ENCODE measurements at regions not wholly inside any gene's neighbourhood (a gene's known extent, or its start where the extent isn't known, plus 50 kb on each side); places are given as distances from the start of the nearest gene placed in this dataset.

DNA sequence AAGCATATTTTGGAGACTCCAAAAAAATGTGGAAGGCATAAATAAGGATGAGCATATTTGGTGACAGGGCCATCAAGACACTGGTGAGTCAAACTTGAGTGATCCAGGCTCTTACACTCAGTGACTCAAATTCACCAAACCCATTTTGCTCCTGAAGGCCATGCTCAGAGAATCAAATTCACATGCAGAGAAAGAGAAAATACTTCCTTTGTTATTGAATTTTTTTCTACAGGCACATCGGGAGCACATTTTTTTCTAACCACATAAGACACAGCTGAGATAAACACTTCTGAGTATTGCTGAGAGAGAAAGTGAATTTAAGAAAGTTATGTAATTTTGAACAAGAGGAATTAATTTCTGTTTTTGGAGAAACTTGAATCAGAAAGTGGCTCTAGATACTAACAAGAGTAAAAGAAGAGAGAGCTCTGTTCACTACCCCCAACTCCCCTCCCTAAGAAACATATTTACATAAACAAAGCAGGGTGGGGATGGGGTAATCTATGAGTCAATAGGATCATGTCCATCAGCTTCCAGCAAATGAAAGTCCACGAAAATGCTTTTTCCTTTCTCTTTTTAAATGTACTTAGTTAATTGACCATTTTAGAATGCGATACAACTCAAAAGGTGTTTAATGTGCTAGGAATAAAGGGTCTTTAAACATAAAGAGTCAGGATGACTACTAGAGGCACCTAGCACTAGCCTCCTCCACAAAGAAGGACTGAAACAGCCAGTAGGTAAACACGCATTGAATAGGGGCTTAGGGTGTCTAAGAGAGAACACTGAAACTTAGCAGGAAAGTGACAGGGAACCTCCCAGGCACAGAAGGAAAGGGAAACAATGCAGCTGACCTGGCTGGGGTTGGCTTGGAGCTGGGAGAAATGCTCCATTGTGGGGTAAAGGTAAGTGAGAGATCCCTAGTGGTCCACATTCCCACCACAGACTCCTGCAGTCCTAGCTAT, 152.3 kb downstream of the KCNE4 start:
- Histone ChIP-seq H3K27ac (ENCODE audit: low read depth, low read length) (no peak overlapping the region), H3K9ac (ENCODE audit: low read depth in 1 of 3, low read length in 3 of 3) (no peak overlapping the region), H3K27me3 (ENCODE audit: control insufficient read depth in 3 of 3, insufficient read depth in 3 of 3, low read length in 3 of 3) (peaks cover 0 to 3% (median 0%) of the 10 kb centered on the region in 3 donors), H3K36me3 (ENCODE audit: control insufficient read depth in 3 of 3, insufficient read depth in 3 of 3, low read length in 3 of 3) (no peaks in the 10 kb centered on the region), H3K4me1 (ENCODE audit: control insufficient read depth in 3 of 3, insufficient read depth in 3 of 3, low read length in 3 of 3) (no peaks in the 10 kb centered on the region), H3K9me3 (ENCODE audit: control insufficient read depth in 3 of 3, low read length in 3 of 3) (peaks cover 0 to 2% (median 0%) of the 10 kb centered on the region in 3 donors), H3K4me3 (ENCODE audit: low read length in 3 of 3) (no peak overlapping the region)

DNA sequence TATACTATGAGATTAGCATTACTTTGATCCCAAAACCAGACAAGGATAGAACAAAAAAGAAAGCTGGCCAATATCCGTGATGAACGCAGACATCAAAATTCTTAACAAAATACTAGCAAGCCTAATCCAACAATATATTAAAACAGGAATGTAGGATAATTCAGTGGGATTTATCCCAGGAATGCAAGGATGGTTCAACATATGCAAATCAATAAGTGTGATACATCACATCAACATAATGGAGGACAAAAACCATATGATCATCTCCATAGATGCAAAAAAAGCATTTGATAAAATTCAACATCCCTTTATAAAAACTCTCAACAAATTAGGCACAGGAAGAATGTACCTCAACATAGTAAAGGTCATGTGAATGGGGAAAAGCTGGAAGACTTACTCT, 158.5 kb downstream of the KCNE4 start:
- no peaks in the 10 kb centered on the region for H3K36me3 ChIP-seq (ENCODE audit: control insufficient read depth in 3 of 3, insufficient read depth in 3 of 3, low read length in 3 of 3)
- H3K9me3 ChIP-seq (ENCODE audit: control insufficient read depth in 3 of 3, low read length in 3 of 3): peaks cover 0 to 4% (median 4%) of the 10 kb centered on the region in 3 donors
- no peak overlapping the region for H3K4me3 ChIP-seq (ENCODE audit: low read length in 3 of 3)
- H3K27ac ChIP-seq (ENCODE audit: low read depth, low read length): no peak overlapping the region
- H3K9ac ChIP-seq (ENCODE audit: low read depth in 1 of 3, low read length in 3 of 3): no peak overlapping the region
- H3K27me3 ChIP-seq (ENCODE audit: control insufficient read depth in 3 of 3, insufficient read depth in 3 of 3, low read length in 3 of 3): peaks cover 0 to 3% (median 0%) of the 10 kb centered on the region in 3 donors
- H3K4me1 ChIP-seq (ENCODE audit: control insufficient read depth in 3 of 3, insufficient read depth in 3 of 3, low read length in 3 of 3): no peaks in the 10 kb centered on the region

DNA sequence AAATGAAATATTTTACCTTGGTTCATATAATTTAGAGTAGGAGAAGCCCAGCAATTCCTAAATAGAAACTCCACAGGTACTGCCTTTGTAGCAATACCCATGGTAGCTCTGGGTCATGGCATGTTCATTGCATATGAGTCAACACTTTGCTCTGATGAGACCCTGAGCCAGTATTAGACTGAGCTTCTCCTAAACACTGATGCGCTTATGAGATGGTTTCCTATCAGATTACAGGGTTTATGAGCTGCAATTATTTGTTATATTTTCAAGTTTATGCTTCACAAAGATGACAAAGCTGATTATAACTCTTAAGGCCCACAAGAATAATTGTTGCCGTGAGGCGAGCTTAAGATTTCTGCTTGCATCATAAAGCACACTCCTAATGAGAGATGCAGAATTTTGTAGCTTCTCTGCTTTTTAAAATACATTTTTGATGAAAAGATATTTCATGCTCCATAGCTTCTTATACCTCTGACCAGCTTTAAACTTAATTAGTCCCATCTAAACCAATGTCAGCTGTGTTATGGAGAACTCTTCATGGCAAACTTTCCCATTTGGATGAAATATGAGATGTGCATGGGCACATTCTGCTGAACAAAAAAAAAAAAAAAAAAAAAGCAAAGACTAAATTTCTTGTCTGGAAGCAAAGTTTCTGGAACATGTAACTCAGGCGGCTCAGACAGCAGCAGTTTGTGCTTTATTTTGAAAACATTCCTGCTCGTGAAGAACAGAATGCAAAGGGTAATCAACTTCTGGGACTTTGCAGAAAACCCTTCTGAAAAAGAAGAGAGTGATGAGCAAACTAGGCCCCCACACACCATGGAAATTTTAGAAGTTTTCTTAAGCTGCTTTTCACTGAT, 162.6 kb downstream of the KCNE4 start:
- H3K4me3 ChIP-seq (ENCODE audit: low read length in 3 of 3): no peak overlapping the region
- H3K9ac ChIP-seq (ENCODE audit: low read depth in 1 of 3, low read length in 3 of 3): no peak overlapping the region
- peaks cover 0 to 4% (median 2%) of the 10 kb centered on the region in 3 donors for H3K9me3 ChIP-seq (ENCODE audit: control insufficient read depth in 3 of 3, low read length in 3 of 3)
- no peak overlapping the region for H3K27ac ChIP-seq (ENCODE audit: low read depth, low read length)
- H3K4me1 ChIP-seq (ENCODE audit: control insufficient read depth in 3 of 3, insufficient read depth in 3 of 3, low read length in 3 of 3): no peaks in the 10 kb centered on the region
- H3K27me3 ChIP-seq (ENCODE audit: control insufficient read depth in 3 of 3, insufficient read depth in 3 of 3, low read length in 3 of 3): no peaks in the 10 kb centered on the region
- no peaks in the 10 kb centered on the region for H3K36me3 ChIP-seq (ENCODE audit: control insufficient read depth in 3 of 3, insufficient read depth in 3 of 3, low read length in 3 of 3)

GRCh38 chr2:223215254-223215516, 163.2 kb downstream of the KCNE4 start:
- Histone ChIP-seq H3K9ac (ENCODE audit: low read depth in 1 of 3, low read length in 3 of 3) (no peak overlapping the region), H3K4me1 (ENCODE audit: control insufficient read depth in 3 of 3, insufficient read depth in 3 of 3, low read length in 3 of 3) (no peaks in the 10 kb centered on the region), H3K36me3 (ENCODE audit: control insufficient read depth in 3 of 3, insufficient read depth in 3 of 3, low read length in 3 of 3) (no peaks in the 10 kb centered on the region), H3K4me3 (ENCODE audit: low read length in 3 of 3) (no peak overlapping the region), H3K27me3 (ENCODE audit: control insufficient read depth in 3 of 3, insufficient read depth in 3 of 3, low read length in 3 of 3) (no peaks in the 10 kb centered on the region), H3K27ac (ENCODE audit: low read depth, low read length) (no peak overlapping the region), H3K9me3 (ENCODE audit: control insufficient read depth in 3 of 3, low read length in 3 of 3) (peaks cover 0 to 4% (median 2%) of the 10 kb centered on the region in 3 donors)

DNA sequence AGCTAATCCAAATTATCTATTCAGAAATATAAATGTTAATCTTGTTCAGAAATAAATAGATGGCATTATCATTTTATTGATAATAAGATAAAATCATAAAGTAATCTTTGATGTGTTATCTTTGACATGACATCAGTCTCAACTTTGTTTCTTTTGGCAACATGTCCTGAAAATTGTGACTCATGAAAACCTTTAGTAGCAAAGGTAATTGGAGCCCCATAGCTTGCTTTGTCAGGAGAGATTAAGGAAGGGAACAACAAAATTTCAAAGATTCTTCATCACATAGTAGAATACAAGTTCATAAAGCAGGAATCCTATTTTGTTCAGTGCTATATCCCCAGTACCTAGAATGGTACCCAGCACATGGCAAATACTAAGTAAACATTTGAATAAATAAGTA, 165.4 kb downstream of the KCNE4 start:
- Histone ChIP-seq H3K27ac (ENCODE audit: low read depth, low read length) (no peak overlapping the region), H3K4me1 (ENCODE audit: control insufficient read depth in 3 of 3, insufficient read depth in 3 of 3, low read length in 3 of 3) (no peaks in the 10 kb centered on the region), H3K9me3 (ENCODE audit: control insufficient read depth in 3 of 3, low read length in 3 of 3) (no peaks in the 10 kb centered on the region), H3K9ac (ENCODE audit: low read depth in 1 of 3, low read length in 3 of 3) (no peak overlapping the region), H3K4me3 (ENCODE audit: low read length in 3 of 3) (no peak overlapping the region), H3K27me3 (ENCODE audit: control insufficient read depth in 3 of 3, insufficient read depth in 3 of 3, low read length in 3 of 3) (no peaks in the 10 kb centered on the region), H3K36me3 (ENCODE audit: control insufficient read depth in 3 of 3, insufficient read depth in 3 of 3, low read length in 3 of 3) (no peaks in the 10 kb centered on the region)

GRCh38 chr2:223218587-223219178, 166.7 kb downstream of the KCNE4 start:
- Histone ChIP-seq H3K27ac (ENCODE audit: low read depth, low read length) (no peak overlapping the region), H3K36me3 (ENCODE audit: control insufficient read depth in 3 of 3, insufficient read depth in 3 of 3, low read length in 3 of 3) (no peaks in the 10 kb centered on the region), H3K4me1 (ENCODE audit: control insufficient read depth in 3 of 3, insufficient read depth in 3 of 3, low read length in 3 of 3) (no peaks in the 10 kb centered on the region), H3K27me3 (ENCODE audit: control insufficient read depth in 3 of 3, insufficient read depth in 3 of 3, low read length in 3 of 3) (no peaks in the 10 kb centered on the region), H3K9me3 (ENCODE audit: control insufficient read depth in 3 of 3, low read length in 3 of 3) (no peaks in the 10 kb centered on the region), H3K9ac (ENCODE audit: low read depth in 1 of 3, low read length in 3 of 3) (no peak overlapping the region), H3K4me3 (ENCODE audit: low read length in 3 of 3) (no peak overlapping the region)

GRCh38 chr2:223219872-223220657, 168.1 kb downstream of the KCNE4 start:
- Histone ChIP-seq H3K4me1 (ENCODE audit: control insufficient read depth in 3 of 3, insufficient read depth in 3 of 3, low read length in 3 of 3) (no peaks in the 10 kb centered on the region), H3K27ac (ENCODE audit: low read depth, low read length) (no peak overlapping the region), H3K4me3 (ENCODE audit: low read length in 3 of 3) (no peak overlapping the region), H3K9ac (ENCODE audit: low read depth in 1 of 3, low read length in 3 of 3) (no peak overlapping the region), H3K27me3 (ENCODE audit: control insufficient read depth in 3 of 3, insufficient read depth in 3 of 3, low read length in 3 of 3) (no peaks in the 10 kb centered on the region), H3K36me3 (ENCODE audit: control insufficient read depth in 3 of 3, insufficient read depth in 3 of 3, low read length in 3 of 3) (no peaks in the 10 kb centered on the region), H3K9me3 (ENCODE audit: control insufficient read depth in 3 of 3, low read length in 3 of 3) (no peaks in the 10 kb centered on the region)

DNA sequence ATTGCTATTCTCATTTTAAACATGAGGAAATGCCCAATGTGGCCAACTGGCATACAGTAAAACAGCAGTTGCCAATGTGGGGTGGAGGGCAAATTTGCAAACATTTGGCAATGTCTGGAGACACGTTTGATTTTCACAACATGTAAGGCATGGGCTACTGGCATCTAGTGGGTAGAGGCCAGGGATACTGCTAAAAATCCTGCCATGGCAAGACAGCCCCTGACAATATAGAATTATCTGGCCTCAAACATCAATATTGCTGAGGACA, 168.6 kb downstream of the KCNE4 start:
- Histone ChIP-seq H3K9ac (ENCODE audit: low read depth in 1 of 3, low read length in 3 of 3) (no peak overlapping the region), H3K27me3 (ENCODE audit: control insufficient read depth in 3 of 3, insufficient read depth in 3 of 3, low read length in 3 of 3) (no peaks in the 10 kb centered on the region), H3K4me3 (ENCODE audit: low read length in 3 of 3) (no peak overlapping the region), H3K9me3 (ENCODE audit: control insufficient read depth in 3 of 3, low read length in 3 of 3) (no peaks in the 10 kb centered on the region), H3K27ac (ENCODE audit: low read depth, low read length) (no peak overlapping the region), H3K4me1 (ENCODE audit: control insufficient read depth in 3 of 3, insufficient read depth in 3 of 3, low read length in 3 of 3) (no peaks in the 10 kb centered on the region), H3K36me3 (ENCODE audit: control insufficient read depth in 3 of 3, insufficient read depth in 3 of 3, low read length in 3 of 3) (no peaks in the 10 kb centered on the region)

DNA sequence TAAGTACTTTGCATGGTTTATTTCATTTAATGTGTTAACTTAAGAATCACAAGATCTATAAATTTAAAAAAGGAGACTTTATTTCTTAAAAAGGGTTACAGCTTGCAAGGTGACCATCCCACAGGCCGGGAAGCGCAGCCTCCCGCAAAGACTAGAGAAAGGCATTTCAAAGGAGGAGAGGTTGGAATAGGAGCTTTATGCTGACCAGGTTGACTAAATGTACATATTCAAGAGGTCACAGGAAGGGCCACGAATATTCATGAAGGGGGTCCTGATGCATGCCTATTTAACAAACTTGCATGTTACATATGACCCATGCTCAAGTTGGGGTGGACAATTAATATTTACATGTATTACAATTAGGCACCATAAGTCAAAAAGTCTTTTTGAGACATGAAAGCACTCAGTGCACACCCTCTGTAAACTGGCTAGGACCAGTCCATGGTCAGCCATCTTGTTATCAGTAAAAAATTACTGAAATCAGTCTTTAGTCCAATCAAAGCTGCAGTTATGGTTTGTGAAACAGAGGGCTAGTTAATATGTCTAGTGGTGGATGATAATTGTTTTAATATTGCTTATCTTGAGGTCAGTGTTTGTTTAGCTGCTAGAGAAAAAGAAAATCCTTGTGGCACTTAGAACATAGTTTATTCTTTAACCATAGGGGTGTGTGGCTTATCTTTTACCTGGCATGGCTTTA, 169.3 kb downstream of the KCNE4 start:
- Histone ChIP-seq H3K9me3 (ENCODE audit: control insufficient read depth in 3 of 3, low read length in 3 of 3) (no peaks in the 10 kb centered on the region), H3K27me3 (ENCODE audit: control insufficient read depth in 3 of 3, insufficient read depth in 3 of 3, low read length in 3 of 3) (no peaks in the 10 kb centered on the region), H3K36me3 (ENCODE audit: control insufficient read depth in 3 of 3, insufficient read depth in 3 of 3, low read length in 3 of 3) (no peaks in the 10 kb centered on the region), H3K9ac (ENCODE audit: low read depth in 1 of 3, low read length in 3 of 3) (no peak overlapping the region), H3K4me1 (ENCODE audit: control insufficient read depth in 3 of 3, insufficient read depth in 3 of 3, low read length in 3 of 3) (no peaks in the 10 kb centered on the region), H3K4me3 (ENCODE audit: low read length in 3 of 3) (no peak overlapping the region), H3K27ac (ENCODE audit: low read depth, low read length) (no peak overlapping the region)
